ENCODE measurements at regions not wholly inside any gene's neighbourhood (a gene's known extent, or its start where the extent isn't known, plus 50 kb on each side); places are given as distances from the start of the nearest gene placed in this dataset.
A peak's percentile ranks its signal among the peaks of the same experiment; 100 is the strongest.

GRCh38 chr5:3736926-3737325 lies 141.3 kb downstream of the IRX1 start:
- DNase-seq = no peak

DNA sequence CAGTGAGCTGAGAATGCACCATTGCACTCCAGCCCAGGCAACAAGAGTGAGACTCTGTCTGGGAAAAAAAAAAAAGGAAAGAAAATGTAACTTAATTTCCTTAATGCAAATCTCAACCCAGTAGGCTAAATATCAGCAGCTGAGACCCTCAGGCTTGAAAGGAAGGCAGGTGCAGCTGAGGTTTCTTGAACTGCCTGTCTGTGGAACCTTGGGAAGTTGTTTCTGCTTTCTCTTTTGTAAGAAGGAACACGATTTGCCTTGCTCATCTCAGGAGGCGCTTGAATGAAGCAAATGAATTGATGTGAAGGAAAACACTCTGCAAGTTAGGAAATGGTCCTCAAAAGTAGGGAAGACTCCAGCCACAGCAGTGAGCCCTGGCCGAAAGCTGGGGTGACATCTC lies 143.3 kb downstream of the IRX1 start:
- no peak for DNase-seq

- no peak for DNase-seq
Observed at GRCh38 chr5:3740546-3741373, 145.1 kb downstream of the IRX1 start.

GRCh38 chr5:3741374-3741770 lies 145.7 kb downstream of the IRX1 start:
- no peak for DNase-seq

DNA sequence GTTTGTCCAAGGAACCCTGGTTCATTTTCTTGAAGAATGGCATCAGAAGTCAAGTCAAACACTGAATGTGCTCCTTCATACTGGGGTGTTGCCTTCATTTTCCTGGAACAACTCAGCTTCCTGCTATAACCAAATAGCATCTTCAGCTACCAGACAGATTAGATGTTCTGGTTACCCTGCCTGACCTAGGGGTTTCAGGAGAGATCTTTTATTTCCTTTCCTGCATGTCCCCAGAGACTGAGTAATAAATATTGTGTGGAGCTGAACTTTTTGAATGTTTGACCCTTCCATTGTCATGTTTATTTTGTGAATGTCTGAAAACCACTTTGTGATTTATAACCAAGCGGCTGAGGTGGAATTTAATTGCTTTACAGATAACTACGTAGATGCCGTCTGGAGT lies 147.1 kb downstream of the IRX1 start:
- no peak for DNase-seq

DNA sequence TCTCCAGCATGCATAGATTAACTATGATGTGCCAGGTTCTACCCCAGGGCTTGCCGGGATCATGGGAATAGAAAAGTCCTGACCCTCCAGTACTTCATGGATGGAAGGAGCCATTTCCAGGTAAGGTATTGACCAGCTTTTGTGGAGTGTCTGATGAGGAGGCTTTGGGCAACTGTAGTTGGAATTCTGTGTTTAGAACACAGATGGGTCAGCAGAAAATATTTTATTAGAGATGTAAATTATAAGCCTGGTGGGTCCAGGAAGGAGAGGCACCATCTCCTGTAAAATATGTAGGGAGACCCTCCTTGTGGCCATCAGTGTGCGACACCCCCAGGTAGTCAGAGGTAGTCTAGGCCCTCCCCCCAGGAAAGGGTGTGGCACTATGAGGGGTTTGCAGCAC lies 156.2 kb downstream of the IRX1 start:
- DNase-seq = no peak

DNA sequence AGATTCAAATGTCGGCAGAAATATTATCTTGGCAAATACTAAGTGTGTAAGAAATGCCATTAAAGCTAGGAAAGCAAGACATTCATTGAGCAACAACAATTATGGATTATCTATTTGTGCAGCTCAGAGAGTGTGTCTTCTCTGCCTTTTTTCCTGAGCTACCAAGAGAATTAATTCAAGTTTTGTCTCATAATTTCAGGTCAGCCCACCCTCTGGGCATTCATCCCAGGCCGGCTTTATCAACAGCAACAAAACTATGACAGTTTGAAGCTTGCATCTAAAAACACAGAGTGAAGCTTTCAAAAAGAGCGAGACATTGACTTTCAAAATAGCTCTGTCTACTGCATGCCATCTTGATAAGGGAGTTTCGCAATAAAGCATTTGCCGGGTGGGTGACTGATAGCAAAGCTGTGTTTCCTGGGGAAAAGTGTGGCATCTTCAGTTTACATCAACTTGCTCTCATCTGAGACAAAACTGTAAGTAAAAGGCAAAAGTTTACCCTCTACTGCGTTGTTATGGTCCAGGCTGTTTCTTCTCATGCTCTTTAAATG lies 182.4 kb downstream of the IRX1 start:
- DNase-seq = peak; percentile 88

- no peak for DNase-seq
Observed at GRCh38 chr5:3778945-3779344, 183.3 kb downstream of the IRX1 start.

DNA sequence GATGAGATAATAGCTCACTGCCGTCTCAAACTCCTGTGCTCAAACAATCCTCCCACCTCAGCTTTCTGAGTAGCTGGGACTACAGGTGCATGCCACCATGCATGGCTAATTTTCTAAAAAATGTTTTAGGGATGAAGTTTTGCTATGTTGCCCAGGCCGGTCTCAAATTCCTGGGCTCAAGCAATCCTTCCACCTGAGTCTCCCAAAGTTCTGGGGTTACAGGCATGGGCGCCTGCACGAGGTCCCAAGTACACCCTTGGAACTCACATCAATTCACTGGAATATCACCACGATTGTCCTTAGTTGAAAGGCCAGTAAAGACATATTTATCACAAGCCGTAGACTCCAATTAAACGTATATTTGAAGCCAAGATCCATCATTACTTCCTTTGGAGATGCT lies 184.6 kb downstream of the IRX1 start:
- no peak for DNase-seq

GRCh38 chr5:3780907-3781306 lies 185.3 kb downstream of the IRX1 start:
- no peak for DNase-seq

GRCh38 chr5:3784854-3785253 lies 189.2 kb downstream of the IRX1 start:
- DNase-seq = no peak

DNA sequence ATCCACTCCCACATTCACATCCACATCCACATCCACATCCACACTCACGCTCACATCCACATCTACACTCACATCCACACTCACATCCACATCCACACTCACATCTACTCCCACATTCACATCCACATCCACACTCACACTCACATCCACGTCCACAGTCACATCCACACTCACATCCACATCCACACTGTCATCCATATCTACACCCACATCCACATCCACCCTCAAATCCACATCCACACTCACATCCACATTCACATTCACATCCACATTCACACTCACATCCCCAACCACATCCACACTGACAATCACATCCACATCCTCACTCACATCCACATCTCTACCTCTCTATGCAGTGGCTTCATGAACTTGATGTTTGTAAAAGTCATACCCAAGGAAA lies 190.5 kb downstream of the IRX1 start:
- no peak for DNase-seq

DNA sequence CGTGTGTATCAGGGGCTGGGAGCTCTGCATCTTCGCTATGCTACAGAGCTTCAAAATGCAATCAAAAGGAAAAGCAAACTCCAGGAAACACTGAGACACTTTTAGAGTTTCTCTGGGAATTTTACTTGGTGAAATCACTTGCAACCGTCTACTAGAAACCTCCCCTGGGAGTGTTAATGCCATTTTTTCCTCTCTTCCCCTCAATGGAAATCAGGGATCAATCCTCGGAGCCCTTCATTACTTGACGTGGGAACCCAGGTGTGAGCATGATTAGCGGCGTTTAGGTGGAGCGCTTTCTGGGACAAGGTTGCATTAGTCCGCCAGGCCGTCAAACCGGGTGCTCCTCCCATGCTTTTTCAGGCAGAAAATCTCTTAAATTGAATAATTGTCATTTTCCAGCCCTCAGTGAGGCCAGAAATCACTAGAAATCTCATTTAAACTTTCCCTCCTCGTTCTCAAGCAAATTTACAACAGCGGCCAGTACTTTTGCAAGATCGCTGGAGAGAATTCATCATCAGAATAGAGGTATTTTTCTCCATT lies 191.3 kb downstream of the IRX1 start:
- no peak for DNase-seq

DNA sequence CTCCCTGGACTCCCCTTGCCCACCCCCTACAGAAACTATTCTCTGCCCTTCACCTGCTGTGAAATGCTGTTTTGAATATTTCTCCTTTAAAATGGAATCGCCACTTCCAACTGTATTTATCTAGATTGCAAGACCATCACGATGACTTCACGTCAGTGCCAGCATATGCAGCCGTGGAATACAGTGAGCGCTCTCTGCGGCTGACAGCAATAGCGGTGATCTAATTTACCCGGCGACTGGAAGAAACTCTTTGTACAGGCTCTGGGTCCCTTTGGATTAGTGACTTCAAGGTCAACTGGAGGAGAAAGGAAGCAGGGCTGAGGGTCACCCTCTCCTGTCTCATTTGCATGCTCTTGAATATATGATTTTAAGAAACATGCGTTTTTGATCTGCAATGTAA lies 192.0 kb downstream of the IRX1 start:
- no peak for DNase-seq

GRCh38 chr5:3789519-3790193 lies 194.0 kb downstream of the IRX1 start:
- no peak for DNase-seq

- no peak for DNase-seq
Observed at GRCh38 chr5:3793162-3793561, 197.5 kb downstream of the IRX1 start.

DNA sequence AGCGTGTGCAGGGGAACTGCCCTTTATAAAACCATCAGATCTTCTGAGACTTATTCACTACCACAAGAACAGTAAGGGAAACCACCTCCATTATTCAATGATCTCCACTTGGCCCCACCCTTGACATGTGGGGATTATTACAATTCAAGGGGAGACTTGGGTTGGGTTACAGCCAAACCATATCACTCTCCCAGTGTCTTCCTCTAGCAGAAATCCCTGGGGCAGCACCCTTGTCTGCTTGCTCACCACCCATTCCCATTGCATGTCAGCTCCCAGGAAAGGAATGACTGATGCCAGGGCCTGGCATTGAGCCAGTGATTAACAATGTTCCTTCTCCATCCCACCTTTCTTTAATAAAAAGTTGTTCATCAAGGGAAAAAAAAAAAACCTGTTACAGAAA lies 199.0 kb downstream of the IRX1 start:
- DNase-seq = no peak

- DNase-seq = no peak
Observed at GRCh38 chr5:3796736-3797135, 201.1 kb downstream of the IRX1 start.

- no peak for DNase-seq
Observed at GRCh38 chr5:3801967-3802366, 206.3 kb downstream of the IRX1 start.

GRCh38 chr5:3809455-3809854 lies 213.8 kb downstream of the IRX1 start:
- DNase-seq = no peak

- no peak for DNase-seq
Observed at GRCh38 chr5:3811116-3811515, 215.5 kb downstream of the IRX1 start.

DNA sequence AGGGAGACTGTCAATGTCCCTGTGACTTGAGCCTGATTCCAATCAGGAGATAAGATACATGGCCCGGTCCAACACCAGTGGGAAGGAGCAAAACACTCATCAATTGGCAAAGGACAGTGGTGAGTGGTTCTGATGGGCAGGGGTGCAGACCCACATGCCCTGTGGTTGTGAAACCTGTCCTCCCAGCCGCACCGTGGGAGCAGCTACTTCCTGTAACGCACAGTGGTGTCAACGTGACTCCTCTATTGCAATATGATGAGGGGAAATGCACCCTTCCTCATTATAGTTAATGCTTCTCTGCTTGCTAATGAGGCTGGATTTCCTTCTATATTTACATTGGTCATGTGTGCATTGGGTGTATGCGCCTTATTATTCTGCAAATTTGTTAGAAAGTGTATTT lies 223.0 kb downstream of the IRX1 start:
- DNase-seq = peak; percentile 58

GRCh38 chr5:3825531-3826451 lies 230.2 kb downstream of the IRX1 start:
- no peak for DNase-seq
